ENCODE measurements at regions not wholly inside any gene's neighbourhood (a gene's known extent, or its start where the extent isn't known, plus 50 kb on each side); places are given as distances from the start of the nearest gene placed in this dataset.

GRCh38 chr3:176510097-176510496 is 687.2 kb downstream of the TBL1XR1 start:
- H3K27me3 ChIP-seq (ENCODE audit: insufficient read depth, insufficient read length), result no peaks in the 10 kb centered on the region
- no peak for TF ChIP-seq ZNF274 (IDR thresholded peaks at IDR 0.05; ENCODE audit: low read depth, low read length)
- no peak for TF ChIP-seq SUZ12 (IDR thresholded peaks at IDR 0.05; ENCODE audit: extremely low read depth, insufficient read depth, insufficient read length)
- TF ChIP-seq YY1 (IDR thresholded peaks at IDR 0.05; ENCODE audit: insufficient read depth, insufficient read length), result no peak
- H3K9ac ChIP-seq (ENCODE audit: insufficient read length, low read depth), result no peak overlapping the region
- no peak for DNase-seq (ENCODE audit: low read depth, low spot score)
- H3K4me3 ChIP-seq (ENCODE audit: insufficient read length, low read depth), result no peak overlapping the region
- peaks cover 70% of the 10 kb centered on the region for H3K9me3 ChIP-seq (ENCODE audit: insufficient read depth, low read length)
- H3K36me3 ChIP-seq (ENCODE audit: insufficient read depth, insufficient read length, low read length), result no peaks in the 10 kb centered on the region
- no peaks in the 10 kb centered on the region for H3K4me1 ChIP-seq (ENCODE audit: insufficient read depth, insufficient read length)

GRCh38 chr3:176505878-176506621 is 691.2 kb downstream of the TBL1XR1 start:
- peaks cover 30% of the 10 kb centered on the region; the same call in 1 of the 2 replicates for H3K9me3 ChIP-seq (ENCODE audit: insufficient read depth, low read length)
- H3K4me1 ChIP-seq (ENCODE audit: insufficient read depth, insufficient read length), result no peaks in the 10 kb centered on the region
- H3K36me3 ChIP-seq (ENCODE audit: insufficient read depth, insufficient read length, low read length), result no peaks in the 10 kb centered on the region
- no peaks in the 10 kb centered on the region for H3K27me3 ChIP-seq (ENCODE audit: insufficient read depth, insufficient read length)
- TF ChIP-seq SUZ12 (IDR thresholded peaks at IDR 0.05; ENCODE audit: extremely low read depth, insufficient read depth, insufficient read length) (no peak), YY1 (IDR thresholded peaks at IDR 0.05; ENCODE audit: insufficient read depth, insufficient read length) (no peak), ZNF274 (IDR thresholded peaks at IDR 0.05; ENCODE audit: low read depth, low read length) (no peak)
- no peak overlapping the region for H3K4me3 ChIP-seq (ENCODE audit: insufficient read length, low read depth)
- DNase-seq (ENCODE audit: low read depth, low spot score), result peak; percentile 95
- H3K9ac ChIP-seq (ENCODE audit: insufficient read length, low read depth), result no peak overlapping the region

- Histone ChIP-seq H3K4me1 (ENCODE audit: insufficient read depth, insufficient read length) (no peaks in the 10 kb centered on the region), H3K36me3 (ENCODE audit: insufficient read depth, insufficient read length, low read length) (no peaks in the 10 kb centered on the region), H3K9ac (ENCODE audit: insufficient read length, low read depth) (no peak overlapping the region), H3K4me3 (ENCODE audit: insufficient read length, low read depth) (no peak overlapping the region), H3K9me3 (ENCODE audit: insufficient read depth, low read length) (no peaks in the 10 kb centered on the region), H3K27me3 (ENCODE audit: insufficient read depth, insufficient read length) (no peaks in the 10 kb centered on the region)
- TF ChIP-seq SUZ12 (IDR thresholded peaks at IDR 0.05; ENCODE audit: extremely low read depth, insufficient read depth, insufficient read length) (no peak), ZNF274 (IDR thresholded peaks at IDR 0.05; ENCODE audit: low read depth, low read length) (no peak), YY1 (IDR thresholded peaks at IDR 0.05; ENCODE audit: insufficient read depth, insufficient read length) (no peak)
- no peak for DNase-seq (ENCODE audit: low read depth, low spot score)
Measured at GRCh38 chr3:176491084-176491483, 706.2 kb downstream of the TBL1XR1 start.

DNA sequence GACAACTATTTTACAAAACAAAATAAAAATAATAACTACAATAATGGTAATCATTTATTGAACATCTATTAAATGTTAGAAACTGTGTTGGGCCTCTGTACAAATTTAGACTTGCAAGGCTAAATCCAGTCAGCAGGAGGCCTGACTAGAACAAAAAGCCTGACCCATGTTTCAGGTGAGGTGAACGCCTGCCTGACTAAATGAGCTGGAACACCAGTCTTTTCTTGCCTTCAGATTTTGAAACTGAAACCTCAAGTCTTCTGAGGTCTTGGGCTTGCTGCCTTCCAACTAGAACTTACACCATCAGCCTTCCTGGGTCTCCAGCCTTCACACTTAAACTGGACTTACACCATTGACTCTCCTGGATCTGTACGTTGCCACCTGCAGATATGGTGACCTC is 706.9 kb downstream of the TBL1XR1 start:
- Histone ChIP-seq H3K9ac (ENCODE audit: insufficient read length, low read depth) (no peak overlapping the region), H3K4me1 (ENCODE audit: insufficient read depth, insufficient read length) (no peaks in the 10 kb centered on the region), H3K9me3 (ENCODE audit: insufficient read depth, low read length) (no peaks in the 10 kb centered on the region), H3K36me3 (ENCODE audit: insufficient read depth, insufficient read length, low read length) (no peaks in the 10 kb centered on the region), H3K4me3 (ENCODE audit: insufficient read length, low read depth) (no peak overlapping the region), H3K27me3 (ENCODE audit: insufficient read depth, insufficient read length) (no peaks in the 10 kb centered on the region)
- TF ChIP-seq YY1 (IDR thresholded peaks at IDR 0.05; ENCODE audit: insufficient read depth, insufficient read length), result no peak
- no peak for DNase-seq (ENCODE audit: low read depth, low spot score)

DNA sequence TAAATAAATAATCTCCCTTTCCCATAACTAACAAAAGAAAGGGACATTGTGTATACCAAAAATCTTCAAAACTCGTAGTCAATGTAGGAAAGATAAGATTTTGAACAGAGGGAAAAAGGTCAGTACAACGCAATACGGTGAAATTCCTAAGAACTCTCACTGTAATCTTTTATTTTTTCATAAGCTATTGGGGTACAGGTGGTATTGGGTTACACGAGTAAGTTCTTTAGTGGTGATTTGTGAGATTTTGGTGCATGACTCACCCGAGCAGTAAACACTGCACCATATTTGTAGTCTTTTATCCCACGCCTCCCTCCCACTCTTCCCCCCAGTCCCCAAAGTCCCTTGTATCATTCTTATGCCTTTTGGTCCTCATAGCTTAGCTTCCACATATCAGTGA is 718.0 kb downstream of the TBL1XR1 start:
- TF ChIP-seq YY1 (IDR thresholded peaks at IDR 0.05; ENCODE audit: insufficient read depth, insufficient read length) (no peak), SUZ12 (IDR thresholded peaks at IDR 0.05; ENCODE audit: extremely low read depth, insufficient read depth, insufficient read length) (no peak), ZNF274 (IDR thresholded peaks at IDR 0.05; ENCODE audit: low read depth, low read length) (no peak)
- no peaks in the 10 kb centered on the region for H3K4me1 ChIP-seq (ENCODE audit: insufficient read depth, insufficient read length)
- H3K9ac ChIP-seq (ENCODE audit: insufficient read length, low read depth), result no peak overlapping the region
- no peaks in the 10 kb centered on the region; the same call in 1 of the 2 replicates for H3K9me3 ChIP-seq (ENCODE audit: insufficient read depth, low read length)
- DNase-seq (ENCODE audit: low read depth, low spot score), result no peak
- no peaks in the 10 kb centered on the region for H3K36me3 ChIP-seq (ENCODE audit: insufficient read depth, insufficient read length, low read length)
- no peak overlapping the region for H3K4me3 ChIP-seq (ENCODE audit: insufficient read length, low read depth)
- no peaks in the 10 kb centered on the region for H3K27me3 ChIP-seq (ENCODE audit: insufficient read depth, insufficient read length)

GRCh38 chr3:176469694-176470205 is 727.5 kb downstream of the TBL1XR1 start:
- H3K4me3 ChIP-seq (ENCODE audit: insufficient read length, low read depth), result no peak overlapping the region
- DNase-seq (ENCODE audit: low read depth, low spot score), result peak; percentile 1
- H3K4me1 ChIP-seq (ENCODE audit: insufficient read depth, insufficient read length), result no peaks in the 10 kb centered on the region
- no peak overlapping the region for H3K9ac ChIP-seq (ENCODE audit: insufficient read length, low read depth)
- no peaks in the 10 kb centered on the region; the same call in 1 of the 2 replicates for H3K9me3 ChIP-seq (ENCODE audit: insufficient read depth, low read length)
- no peaks in the 10 kb centered on the region for H3K36me3 ChIP-seq (ENCODE audit: insufficient read depth, insufficient read length, low read length)
- TF ChIP-seq YY1 (IDR thresholded peaks at IDR 0.05; ENCODE audit: insufficient read depth, insufficient read length), result no peak
- TF ChIP-seq SUZ12 (IDR thresholded peaks at IDR 0.05; ENCODE audit: extremely low read depth, insufficient read depth, insufficient read length), result no peak
- no peak for TF ChIP-seq ZNF274 (IDR thresholded peaks at IDR 0.05; ENCODE audit: low read depth, low read length)
- H3K27me3 ChIP-seq (ENCODE audit: insufficient read depth, insufficient read length), result no peaks in the 10 kb centered on the region

- TF ChIP-seq YY1 (IDR thresholded peaks at IDR 0.05; ENCODE audit: insufficient read depth, insufficient read length) (no peak), ZNF274 (IDR thresholded peaks at IDR 0.05; ENCODE audit: low read depth, low read length) (no peak), SUZ12 (IDR thresholded peaks at IDR 0.05; ENCODE audit: extremely low read depth, insufficient read depth, insufficient read length) (no peak)
- Histone ChIP-seq H3K9ac (ENCODE audit: insufficient read length, low read depth) (no peak overlapping the region), H3K4me1 (ENCODE audit: insufficient read depth, insufficient read length) (no peaks in the 10 kb centered on the region)
Measured at GRCh38 chr3:176463610-176464009, 733.7 kb downstream of the TBL1XR1 start.

More at GRCh38 chr3:176463610-176464009, 733.7 kb downstream of the TBL1XR1 start:
- no peaks in the 10 kb centered on the region for H3K27me3 ChIP-seq (ENCODE audit: insufficient read depth, insufficient read length)
- DNase-seq (ENCODE audit: low read depth, low spot score), result no peak
- H3K4me3 ChIP-seq (ENCODE audit: insufficient read length, low read depth), result no peak overlapping the region
- no peaks in the 10 kb centered on the region for H3K36me3 ChIP-seq (ENCODE audit: insufficient read depth, insufficient read length, low read length)
- H3K9me3 ChIP-seq (ENCODE audit: insufficient read depth, low read length), result 0 out of 2 replicates have a peak, but pooled peaks cover 2% of the 10 kb centered on the region
